NCI-H187 (cell line): ENCODE measurements at regions not wholly inside any gene's neighbourhood (a gene's known extent, or its start where the extent isn't known, plus 50 kb on each side); places are given as distances from the start of the nearest gene placed in this dataset.
"Not testable (repeated sequence)": the region's sequence is repeated elsewhere in the genome, so short reads cannot be mapped to it uniquely, and the experiment has no call there.

Source experiments
- DNase-seq, 2 experiments: peaks; one replicate each; lab custom pipeline; 2025; lab: John Stamatoyannopoulos, UW

DNA sequence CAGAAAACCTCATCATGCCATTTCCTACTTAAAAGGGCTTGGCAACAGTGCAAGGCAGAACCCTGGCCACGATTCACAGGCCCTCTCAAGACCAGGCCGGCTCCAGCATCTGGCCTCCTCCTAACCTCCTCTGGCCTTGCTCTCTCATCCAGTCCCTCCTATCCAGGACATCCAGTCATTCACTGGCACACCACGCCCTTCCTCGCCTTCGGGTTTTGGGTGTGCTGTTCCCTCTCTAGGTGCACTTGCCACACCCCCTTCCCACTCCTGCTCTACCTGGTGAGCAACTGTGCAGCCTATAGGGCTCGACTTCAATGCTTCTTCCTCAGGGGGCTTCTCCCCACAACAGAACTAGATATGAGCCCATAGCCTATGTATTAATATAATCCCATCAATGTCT, 317.1 kb downstream of the ARRDC4 start:
- no peak for DNase-seq

DNA sequence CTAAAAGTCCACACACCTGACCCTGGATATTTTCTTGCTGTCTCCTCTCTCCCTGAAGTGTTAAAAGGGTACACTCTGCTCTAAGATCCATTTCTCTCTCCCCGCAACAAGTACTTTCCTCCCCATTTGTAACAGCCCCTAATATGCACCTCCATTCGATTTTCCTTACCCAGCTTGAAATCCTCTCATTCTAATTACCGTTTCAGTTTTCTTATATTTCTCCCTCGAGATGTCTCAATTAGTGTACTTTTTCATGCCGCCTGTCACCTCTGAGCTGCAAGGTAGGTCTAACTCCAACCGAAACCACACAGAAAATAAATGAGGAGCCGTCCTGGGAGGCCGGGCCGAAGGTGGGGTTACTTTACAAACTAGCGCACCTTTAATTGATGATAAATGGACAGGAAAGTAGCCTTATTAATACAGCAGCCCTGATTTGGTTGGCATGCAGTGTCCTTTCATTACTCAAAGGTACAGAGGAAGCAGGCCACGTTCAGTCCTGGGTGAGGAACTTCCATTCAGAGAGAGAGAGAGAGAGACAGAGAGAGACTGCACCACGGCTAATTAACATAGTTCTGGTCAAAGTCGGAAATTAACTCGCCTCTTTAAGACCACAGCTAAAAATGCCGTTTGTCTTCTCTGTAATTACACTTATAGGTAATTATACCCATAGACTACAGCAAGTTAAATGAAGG, 319.9 kb downstream of the ARRDC4 start:
- no peak for DNase-seq

DNA sequence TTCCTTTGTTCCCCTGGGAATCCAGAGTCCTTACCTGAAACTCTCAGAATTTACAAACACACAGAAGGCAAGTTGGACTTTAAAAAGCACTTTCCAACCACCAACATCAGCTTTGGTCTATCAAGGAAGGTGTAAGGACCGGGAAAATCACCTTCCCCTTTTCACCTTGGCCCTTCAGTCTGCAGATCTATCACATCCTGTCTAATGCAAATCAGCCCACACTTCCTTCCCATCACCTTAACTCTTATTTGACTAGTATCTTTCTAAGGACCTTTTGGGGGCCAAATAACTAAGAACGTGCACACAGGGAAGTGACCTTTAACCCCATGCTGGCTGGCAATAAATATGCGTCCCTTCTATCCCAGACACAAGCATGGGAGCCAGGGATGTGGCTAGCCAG, 320.6 kb downstream of the ARRDC4 start:
- no peak for DNase-seq

DNA sequence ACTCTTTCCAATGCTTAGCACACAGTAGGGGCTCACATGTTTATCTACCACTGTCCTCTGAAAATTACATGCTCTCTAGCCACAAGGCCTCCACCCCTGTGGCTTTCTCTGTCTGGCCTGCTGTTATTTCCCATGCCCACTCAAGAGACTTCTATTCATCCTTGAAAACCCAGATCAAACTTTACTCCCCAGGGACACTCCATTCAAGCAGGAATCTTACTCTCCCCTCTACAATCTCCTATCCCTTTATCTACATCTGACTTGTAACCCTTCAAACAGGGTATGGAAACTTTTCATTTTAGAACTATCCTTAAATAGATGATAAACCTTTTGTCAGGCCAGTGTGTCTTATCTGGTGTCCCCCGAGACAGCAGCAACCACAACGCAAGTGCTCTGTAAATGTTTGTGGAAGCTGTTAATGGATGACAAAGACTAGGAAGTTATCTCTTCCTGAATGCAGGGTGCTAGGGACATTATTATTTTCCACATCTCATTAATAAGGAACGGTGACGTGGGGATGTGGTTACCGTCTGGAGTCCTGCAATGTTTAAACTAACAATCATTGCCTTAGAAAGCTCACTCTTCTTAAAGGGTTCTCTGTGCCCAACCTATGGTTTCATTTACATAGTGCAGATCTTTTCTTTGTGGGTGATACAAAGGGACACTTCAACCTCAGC, 322.3 kb downstream of the ARRDC4 start:
- DNase-seq, result no peak

DNA sequence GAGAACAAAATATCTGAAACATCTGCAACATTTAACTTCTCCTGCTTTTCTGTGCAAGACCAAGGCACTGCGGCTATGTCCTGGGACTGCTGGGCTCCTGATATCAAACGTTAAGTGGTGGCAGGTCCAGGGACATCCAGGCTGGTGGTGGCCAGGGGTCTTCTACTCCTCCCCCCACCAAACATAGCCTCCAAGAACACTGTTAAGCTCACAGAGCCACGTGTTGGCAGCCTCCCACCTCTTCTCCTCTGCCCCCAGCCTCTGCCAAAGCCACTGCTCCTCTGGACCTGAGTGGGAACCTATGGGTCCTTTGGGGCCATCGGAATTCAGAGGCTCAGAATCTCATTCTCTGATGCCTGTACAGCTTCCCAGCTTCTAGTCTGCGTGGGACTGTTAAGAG, 325.7 kb downstream of the ARRDC4 start:
- no peak for DNase-seq

DNA sequence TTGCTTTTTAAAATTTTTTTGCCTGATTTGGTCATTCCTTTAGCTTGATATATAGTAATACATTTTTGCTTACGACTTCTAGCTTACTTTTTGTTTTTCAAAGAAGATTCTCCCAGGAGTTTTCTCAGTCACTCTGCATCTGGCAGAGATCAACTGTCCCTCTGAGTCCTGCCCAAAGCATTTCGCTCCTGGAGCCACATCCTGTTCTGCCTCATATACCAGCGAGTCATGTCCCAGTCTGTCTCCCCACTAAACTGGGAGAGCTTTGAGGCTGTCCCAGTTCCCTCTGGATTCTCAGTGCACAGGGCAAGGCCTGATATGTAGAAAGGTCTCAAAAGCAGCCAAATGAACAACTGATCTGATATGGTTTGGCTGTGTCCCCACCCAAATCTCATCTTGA, 326.3 kb downstream of the ARRDC4 start:
- DNase-seq, result no peak

DNA sequence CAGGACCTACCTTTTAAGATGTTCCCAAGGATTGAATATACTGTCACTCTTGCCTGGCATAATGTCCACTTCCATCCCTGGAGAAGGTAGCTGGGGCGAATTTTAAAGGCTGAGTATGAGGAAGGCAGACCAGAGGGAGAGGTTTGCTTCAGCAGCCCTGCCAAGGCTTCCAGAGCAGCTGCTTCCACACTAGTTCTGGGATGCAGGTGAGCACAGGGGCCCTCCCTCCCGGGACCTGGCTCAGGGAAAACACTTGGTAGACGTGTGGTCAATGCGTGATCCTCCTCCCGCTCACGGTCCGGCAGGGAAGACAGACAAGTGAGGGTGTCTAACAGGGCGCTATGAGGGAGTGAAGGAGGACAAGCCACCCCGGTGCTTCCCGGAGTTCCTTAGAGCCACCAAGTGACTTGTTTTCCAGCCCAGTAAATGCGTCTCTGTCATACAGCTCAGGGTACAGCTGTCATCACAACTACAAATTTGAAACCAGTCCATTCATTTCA, 327.6 kb downstream of the ARRDC4 start:
- no peak for DNase-seq

DNA sequence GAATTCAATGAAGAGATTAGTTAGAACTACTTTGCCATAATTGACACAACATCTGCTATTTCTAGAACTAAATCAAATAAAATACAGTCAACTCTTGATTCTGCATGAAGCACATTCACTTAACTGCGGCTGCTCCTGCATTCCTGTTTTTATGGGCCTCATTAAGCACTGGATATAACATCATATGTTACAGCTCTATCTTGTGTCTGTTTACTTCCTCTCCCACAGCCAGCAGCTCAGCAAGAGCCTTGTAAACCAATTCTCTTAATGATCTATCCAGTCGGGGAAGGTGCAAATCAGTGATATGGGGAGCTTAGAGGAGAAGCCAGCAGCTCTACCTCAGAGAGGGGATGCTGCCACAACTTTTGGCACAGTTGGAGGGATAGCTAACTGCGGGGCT, 329.2 kb downstream of the ARRDC4 start:
- no peak for DNase-seq

DNA sequence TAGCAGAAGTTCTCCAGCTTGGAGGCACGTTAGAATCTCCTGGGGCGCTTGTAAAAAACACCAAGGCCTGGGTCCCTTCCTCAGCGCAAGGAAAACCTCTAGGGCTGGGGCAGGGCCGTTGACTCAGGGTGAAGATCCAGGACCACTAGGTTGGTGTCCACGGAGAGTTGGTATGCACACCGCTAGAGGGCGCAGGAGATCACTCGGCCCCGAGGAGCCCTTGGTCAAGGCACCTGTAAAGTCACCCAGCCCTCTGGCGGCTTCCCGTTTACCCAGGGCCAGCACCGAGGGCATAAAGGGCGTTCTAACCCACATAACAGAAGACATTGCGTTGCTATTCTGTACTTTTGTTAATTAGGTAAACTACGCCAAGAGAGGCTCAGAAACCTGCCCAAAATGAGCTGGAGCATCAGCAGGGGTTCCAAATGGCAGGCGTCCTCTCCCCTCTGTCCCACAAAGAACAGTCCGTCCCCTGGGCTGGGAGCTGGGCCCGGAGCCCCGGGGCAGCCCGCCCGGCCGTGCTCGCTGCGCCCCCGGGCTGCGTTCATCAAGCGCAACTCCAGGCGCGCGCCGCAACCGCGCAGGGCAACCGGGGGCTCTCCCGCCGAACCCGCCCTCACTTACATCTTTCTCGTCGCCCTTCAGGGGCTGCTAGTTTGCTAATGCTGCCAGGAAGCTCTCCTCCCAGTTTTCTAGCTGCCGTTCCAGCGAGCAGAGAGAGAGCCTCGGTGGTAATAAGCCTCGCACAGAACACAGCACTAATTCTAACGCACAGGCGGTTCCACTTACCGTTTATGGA, 332.1 kb downstream of the ARRDC4 start:
- DNase-seq, result no peak

DNA sequence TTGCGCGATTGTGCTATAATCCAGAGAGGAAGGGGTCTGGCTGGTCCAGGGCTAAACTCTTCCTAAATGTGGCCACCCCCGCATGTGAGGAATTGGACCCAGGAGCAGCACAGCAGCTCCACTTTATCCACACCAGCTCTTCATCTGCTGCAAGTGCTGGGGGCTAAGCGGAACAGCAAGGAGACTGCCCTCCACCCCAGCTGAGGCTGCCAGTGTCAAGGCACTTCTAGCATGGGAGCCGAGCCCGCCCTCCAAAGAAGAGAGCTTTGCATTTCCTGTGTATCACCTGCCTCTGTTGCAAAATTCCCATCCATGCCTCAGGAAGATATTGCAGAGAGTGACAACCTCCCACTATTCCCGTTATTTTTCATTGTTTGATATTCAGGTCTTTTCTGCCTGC, 333.6 kb downstream of the ARRDC4 start:
- no peak for DNase-seq

DNA sequence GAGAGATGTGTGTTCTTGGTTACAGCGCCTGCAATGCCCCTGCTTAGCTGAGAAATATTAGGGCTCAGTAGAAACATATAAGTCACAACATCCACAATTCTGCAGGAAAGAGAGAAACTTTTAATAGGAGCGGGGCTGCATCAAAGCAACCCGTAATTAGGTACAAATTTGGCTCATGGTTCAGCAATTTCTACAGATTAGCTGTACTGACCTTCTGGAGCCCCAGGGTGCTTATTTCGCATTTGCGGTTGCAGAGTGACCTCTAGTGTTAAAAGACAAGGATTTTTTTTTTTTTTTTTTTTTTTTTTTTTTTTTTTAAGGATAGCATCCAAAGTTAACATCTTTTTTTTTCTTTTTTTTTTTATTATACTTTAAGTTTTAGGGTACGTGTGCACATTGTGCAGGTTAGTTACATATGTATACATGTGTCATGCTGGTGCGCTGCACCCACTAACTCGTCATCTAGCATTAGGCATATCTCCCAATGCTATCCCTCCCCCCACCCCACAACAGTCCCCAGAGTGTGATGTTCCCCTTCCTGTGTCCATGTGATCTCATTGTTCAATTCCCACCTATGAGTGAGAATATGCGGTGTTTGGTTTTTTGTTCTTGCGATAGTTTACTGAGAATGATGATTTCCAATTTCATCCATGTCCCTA, 334.7 kb downstream of the ARRDC4 start:
- not testable (repeated sequence) for DNase-seq

DNA sequence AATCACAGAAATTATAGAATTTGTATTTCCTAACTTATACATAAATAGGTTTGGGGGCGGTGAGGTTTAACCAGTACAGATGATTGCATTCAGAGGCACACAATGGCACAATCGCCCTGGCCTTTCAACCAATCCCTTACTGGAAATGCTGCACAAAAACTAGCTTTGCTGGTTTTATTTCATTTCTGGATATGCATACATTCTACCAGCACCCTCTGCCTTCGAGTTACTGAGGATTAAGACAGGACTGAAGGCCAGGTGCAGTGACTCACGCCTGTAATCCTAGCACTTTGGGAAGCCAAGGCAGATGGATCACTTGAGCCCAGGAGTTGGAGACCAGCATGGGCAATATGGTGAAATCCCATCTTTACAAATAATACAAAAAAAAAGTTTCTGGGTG, 336.1 kb downstream of the ARRDC4 start:
- DNase-seq, result no peak

DNA sequence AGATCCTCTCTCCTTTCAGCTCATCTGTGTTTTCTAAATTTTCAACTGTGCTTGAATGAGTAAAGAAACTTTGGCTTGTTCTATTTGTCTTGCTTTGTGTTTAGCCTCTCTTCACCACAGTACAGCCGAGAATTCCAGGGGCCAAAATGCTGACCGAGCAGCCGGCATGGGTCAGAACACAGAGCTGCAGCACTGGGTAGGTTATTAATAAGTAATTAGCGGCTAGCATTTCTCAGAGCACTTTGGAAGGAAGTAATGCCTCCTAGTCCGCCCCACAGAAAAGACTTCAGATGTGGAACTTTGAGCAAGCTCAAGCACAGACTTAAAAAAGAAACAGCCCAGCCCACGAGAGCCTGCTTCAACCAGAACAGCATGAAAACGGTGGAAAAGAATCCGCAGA, 343.9 kb downstream of the ARRDC4 start:
- DNase-seq, result no peak

DNA sequence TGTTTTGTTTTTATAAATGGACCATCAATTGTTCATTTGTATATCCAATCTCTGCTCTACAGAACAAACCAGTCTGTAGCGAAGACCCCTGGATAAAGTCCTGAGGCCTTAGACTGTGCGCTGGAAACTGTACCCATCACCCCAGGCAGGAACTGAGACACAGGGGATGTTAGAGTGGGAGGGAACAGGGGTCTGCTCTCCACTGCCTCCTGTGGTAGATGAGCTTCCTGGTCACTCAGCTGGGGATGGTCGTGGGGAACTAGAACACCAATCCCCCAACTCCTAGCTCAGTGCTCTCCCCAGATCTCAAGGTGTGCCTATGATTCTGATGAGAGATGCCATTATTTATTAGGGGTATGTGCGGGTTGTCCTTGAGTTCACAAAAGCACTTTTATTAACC, 340.2 kb upstream of the IGF1R start:
- no peak for DNase-seq

DNA sequence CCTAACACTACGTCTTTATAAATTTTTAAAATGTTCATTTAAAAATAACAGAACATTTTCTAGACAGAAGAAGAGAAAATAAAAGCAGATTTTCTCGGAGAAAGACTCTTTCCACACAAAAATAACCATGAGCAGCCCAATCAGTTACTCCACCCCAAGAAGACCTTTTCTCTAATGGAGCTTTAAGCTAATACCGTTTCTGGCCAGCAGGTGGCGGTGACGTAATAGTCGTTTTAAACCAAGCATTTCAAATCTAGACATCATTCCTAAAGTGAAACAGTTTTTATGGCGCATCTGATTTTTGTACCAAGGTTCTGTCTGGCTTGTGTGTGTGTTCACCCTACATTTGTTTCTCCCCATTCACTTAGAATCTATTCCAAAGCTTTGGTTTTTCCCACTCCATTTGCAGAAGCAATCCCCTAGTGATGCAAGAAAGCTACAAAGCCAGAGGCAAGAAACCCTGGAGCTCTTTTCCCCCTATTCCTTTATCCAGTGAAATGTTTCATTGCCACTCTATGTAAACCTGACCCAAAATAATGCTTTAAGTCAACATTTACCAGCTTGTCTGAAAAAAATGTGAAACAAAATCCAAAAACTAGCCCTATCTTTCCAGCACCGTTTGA, 336.7 kb upstream of the IGF1R start:
- peak; percentile 38 to 65 for DNase-seq

DNA sequence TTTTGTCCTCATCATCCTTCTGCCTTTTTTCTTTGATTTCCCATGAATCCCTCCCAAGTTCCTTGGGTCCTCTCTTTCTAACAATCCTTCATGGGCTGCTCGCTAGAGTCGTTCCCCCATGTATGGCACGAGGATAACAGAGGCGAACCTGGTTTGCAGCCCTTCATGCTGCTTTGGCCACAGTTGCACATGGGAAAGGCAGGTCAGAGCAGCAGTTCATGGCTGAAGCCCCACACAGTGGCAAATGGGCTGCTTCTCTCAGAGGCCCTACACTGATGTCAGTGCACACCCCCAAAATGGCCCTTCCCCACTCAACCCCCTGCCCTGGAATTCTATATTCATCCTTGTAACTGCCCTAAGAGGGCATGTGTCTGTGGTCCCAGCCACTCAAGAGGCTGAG, 335.4 kb upstream of the IGF1R start:
- no peak for DNase-seq

DNA sequence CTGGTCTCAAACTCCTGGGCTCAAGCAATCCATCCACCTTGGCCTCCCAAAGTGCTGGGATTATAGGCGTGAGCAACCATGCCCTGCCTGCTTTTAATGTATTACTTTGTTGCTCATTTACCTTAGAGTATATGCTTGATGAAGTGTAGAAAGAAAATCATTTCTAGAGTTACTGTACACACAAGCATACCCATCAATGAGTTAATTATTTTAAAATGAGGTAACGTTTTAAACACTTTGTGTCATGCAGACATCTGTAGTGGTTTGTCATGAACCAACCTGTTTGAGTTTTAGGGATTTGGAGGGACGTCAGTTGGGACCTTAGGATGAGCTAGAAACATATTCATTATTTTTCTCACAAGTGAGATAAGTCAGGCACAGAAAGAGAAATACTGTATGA, 332.4 kb upstream of the IGF1R start:
- no peak for DNase-seq

DNA sequence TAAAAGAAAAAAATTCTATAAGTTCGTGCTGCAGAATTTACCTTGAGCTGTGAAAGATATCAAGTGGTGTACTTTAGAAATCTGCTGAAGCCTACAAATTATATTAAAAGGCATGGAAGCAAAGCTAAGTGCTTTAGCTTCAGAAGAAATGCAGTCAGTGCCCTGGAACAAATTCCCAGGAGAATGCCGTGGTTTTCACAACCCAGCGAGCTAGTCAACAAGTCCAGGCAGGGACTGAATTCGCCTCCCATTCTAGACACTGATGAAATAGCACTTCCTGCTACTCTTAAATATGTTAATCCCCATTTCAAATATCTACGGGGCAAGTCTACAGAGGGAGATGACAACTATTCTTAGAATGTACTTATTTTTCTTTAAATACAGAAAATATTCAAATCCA, 326.4 kb upstream of the IGF1R start:
- DNase-seq, result peak; percentile 9 to 35

DNA sequence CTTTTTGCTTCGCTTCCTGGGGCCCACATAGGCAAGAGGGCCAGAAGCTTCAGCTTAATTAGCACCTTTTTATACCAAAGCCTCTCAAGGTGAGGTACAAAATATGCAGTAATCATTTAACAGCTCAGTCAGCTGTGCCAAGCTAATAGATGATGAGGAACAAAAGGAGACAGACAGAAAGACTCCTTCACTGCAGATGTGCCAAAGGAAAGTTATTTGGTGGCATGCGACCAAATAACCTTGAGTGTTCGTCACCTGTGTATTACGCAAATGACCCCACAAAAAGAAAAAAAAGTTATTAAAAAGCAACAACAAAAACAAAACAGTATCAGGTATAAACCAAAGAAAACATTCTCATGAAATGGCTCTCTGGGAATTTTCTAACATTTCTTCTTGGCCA, 325.8 kb upstream of the IGF1R start:
- no peak for DNase-seq

DNA sequence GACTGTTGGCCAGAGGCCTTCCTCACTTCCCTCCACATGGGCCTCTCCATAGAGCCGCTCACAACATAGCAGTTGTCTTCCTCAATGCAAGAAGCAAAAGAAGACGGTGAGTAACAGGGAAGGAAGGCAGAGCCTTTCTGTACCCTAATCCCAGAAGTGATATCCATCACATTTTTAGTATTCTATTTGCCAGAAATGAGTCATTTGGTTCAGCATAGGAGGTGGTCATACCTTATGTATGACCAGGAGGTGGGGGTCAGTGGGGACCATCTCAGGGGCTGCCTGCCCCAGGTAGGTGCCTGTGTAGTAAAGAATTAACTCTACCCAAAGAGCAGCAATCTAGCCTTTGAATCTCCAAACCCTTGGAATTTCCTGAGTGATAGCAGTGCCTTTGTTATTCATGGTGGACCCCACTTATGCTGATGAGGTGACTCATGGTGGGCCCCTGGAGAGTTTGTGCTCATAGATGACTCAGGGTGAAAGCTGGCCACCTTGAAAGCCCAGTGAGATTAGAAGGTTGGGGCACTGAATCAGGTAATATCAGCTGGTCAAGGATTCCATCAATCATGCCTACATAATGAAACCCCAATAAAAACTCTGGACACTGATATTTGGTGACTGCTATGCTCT, 323.9 kb upstream of the IGF1R start:
- no peak for DNase-seq

DNA sequence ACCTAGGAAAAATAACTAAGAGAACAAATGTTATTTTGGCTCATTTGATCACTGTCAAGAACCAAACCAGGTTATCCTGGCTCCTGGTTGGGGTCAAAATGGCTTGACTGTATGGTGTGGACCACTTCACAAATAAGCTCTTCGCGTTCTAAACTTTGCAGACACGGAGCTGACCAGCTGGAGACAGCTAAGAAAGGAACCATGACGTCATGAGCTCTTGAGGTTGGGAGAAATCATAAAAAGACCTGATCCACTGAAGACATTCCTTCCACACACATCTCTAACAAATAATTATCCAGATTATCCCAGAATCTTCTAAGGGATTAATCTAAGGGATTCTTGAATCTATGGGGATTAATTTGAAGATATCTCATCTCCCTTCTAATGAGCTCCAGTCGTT, 321.5 kb upstream of the IGF1R start:
- no peak for DNase-seq

DNA sequence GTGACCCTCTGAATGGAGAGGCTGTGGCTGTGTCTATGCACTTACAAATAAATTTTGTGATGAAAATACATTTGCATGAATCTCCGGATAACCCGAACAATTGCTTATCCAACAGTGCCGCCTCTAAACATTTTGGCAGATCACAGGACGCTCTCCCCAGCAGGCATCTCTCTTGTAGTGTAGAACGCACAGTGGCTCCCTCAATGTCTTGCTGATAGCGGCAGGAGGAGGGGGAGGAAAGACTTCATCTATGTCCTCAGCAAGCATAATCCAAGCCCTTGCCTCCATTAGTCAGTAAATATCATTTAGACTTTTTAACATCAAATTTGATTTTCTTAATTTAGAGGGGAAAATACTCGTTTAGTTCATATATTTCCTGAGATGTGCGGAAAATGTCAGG, 318.1 kb upstream of the IGF1R start:
- no peak for DNase-seq
